HCEC 1CT (cell line): ENCODE measurements at regions not wholly inside any gene's neighbourhood (a gene's known extent, or its start where the extent isn't known, plus 50 kb on each side); places are given as distances from the start of the nearest gene placed in this dataset.

Source experiments
- DNase-seq: peaks from one replicate; pipeline ENCODE4 v3.0.0-alpha.2; 2017

DNA sequence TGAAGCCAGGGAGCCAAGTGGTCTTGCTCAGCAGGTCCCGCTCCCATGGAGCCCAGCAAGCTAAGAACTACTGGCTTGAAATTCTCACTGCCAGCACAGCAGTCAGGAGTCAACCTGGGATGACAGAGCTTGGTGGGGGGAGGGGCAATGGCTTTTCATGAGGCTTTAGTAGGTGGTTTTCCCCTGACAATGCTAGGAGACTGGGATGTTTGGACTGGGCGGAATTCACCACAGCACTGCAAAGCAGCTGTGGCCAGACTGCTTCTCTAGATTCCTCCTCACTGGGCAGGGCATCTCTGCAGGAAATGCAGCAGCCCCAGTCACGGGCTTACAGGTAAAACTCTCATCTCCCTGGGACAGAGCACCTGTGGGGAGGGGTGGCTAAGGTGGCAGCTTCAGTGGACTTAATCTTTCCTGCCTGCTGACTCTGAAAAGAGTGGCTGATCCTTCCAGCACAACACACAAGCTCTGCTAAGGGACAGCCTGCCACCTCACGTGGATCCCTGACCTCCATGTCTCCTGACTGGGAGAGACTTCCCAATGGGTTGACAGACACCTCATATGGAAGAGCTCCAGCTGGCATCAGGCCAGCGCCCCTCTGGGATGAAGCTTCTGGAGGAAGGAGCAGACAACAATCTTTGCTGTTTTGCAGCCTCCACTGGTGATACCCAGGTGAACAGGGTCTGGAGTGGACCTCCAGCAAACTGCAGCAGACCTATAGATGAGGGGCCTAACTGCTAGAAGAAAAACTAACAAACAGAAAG lies 349.7 kb upstream of the ST6GAL2 start:
- DNase-seq, result no peak

DNA sequence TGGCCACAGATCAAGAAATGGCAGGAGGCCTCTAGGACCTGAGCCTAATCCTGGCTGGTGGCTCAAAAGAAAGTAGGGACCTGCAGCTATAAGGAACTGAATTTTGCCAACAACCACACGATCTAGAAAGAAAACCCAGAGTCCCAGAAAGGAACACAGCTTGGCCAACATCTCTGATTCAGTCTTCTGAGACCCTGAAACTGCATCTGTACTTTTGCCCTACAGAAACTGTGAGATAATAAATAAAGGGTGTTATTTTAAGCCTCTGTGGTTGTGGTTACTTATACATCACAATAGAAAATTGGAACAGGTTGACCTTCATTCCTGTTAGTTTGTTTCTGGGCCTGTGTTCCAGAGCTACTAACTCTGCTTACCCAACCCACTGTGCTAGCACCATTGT lies 356.8 kb upstream of the ST6GAL2 start:
- DNase-seq, result no peak

DNA sequence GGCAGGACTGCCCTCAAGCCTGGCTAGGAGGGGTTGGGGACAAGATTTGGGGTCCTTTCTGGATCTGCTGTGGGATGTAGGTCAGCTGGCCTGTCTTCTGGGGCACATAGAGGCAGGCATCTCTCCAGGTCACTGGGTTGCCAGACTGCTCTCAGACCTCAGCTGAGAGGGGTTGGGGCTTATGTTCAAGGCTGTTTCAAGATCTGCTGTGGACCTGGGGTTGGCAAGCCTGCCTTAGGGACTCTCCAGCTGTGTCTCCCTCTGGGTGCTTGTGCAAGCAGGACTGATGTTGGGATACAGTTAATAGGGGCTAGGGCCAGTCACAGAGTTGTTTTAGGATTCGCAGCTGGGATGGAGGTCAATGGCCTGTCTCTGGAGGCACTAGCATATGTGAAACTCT lies 363.0 kb upstream of the ST6GAL2 start:
- DNase-seq, result no peak

DNA sequence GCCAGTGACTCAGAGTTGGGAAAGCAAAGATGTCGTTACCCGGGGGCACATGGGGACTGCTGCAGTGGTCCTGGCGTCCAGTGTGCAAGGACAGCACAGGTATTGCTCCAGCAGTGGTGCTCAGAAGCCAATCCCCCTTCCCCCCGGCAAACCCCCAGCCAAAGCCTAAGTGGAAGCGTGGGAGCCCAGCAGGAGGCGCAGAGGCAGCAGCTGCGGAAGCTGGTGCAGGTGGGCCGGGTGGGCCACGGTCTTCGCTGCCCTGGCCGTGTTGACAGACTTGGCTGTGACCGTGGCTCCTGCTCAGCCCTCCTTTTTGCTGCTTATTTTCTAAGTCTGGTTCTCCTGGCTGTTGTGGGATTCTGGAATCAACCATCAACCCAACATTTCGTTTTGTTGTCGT lies 369.8 kb upstream of the ST6GAL2 start:
- DNase-seq, result no peak

DNA sequence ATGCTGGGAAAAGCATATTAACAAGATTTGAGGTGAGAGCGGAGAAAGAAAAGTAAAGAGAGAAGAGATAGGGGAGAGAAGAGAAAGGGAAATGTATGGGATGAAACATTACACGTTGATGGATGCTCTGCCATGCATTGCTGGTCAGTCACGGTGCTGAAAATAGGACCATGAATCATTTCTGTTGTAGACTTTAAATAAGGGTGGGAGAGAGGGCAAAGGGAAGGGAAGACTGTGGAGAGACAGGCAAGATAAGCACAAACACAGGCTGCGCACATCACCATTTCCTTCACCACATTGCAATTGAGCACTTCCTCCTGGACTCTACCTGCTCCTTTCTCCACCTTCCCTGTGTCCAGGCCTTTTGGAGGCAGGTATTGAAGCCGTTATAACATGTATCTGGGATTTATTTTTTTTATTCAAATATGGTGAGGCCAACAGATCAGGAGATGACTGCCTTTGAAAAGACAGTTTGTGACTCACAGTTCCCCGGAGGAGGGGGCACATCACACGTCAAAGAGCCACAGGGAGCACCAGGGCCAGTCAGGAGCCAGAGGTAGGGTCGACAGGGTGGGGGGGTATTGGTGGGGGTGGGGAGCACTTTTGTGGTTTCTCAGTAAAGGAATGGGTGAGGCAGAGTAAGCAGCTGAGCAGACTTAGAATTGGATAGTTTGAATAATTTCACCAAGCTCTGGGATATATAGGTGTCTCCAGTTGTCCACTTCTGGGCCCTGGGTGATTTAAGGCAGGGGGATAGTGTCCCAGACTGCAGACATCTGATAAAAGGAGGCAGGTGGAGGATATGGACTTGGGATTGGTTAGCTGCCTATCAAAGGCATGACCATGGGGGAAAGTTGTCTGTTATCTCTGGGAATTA lies 372.8 kb upstream of the ST6GAL2 start:
- DNase-seq, result no peak

DNA sequence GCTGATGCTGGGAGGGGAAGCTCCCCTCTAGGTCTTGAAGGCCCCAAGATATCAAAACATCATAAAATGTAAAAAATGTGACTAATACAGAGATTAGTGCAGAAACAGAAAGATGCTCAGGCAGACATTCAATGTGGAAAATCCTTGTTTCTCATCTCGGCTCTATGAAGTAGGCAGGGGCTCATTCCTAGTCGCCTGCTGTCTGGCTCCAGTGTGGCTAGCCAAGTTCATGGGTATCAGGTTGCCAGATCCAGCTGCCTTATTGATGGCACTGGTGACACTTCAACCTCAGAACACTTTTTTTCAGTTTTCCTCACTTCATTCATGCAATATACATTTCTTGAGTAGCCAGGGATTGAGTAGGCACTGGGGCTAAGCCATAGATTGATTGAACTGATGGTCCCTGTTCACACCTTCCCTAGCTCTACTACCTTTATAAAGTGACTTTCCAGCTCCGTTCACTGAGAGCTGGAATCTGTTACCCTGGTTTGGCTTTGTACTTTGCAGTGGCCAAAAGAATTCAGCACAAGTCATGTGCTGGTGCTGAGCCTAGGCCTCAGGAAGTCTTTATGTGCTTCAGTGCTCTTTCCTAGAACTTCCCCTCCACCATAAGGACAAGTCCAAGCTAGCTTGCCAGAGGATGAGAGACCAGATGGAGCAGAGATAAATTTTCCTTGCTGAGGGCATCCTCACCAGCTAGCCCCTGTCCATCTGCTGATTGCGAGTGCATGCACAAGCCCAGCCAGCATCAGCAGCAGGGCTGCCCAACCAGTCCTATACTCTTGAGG lies 373.6 kb upstream of the ST6GAL2 start:
- no peak for DNase-seq

DNA sequence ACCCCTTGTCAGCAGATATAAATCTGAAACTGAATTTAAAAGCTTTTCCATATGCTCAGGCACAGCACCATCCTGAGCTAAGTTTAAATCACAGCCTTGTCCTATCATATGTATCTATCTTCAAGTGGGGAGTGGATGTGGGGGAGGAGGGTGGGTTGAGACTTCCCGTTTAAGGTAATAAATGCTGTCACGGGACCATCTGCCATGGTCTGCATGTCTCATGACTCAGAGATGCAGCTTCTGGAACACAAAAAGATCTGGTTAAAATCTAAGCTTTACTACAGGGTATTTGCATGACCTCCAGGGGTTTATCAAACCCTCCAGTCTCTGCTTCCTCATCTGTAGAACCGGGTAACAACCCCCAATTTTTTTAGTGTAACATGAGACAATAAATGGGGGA lies 377.7 kb upstream of the ST6GAL2 start:
- DNase-seq, result no peak

DNA sequence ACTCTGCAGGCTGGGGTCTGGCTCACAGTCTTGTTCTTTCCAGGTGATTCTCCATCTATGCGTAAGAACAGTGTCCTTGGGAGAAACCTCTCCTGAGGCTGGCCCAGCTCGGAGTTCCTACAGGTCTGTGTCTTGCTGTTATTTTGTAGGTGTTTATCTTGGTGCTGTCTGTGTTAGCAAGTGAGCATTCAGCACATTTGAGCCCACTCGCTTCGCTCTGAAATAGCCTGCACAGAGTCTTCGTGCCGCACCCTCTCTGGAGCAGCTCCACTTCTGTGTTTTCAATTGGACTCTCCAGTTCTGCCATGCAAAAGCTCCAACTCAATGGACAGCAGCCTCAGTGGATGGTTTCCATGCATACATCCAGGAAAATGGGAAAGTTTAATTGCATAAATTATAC lies 378.2 kb upstream of the ST6GAL2 start:
- DNase-seq, result no peak

DNA sequence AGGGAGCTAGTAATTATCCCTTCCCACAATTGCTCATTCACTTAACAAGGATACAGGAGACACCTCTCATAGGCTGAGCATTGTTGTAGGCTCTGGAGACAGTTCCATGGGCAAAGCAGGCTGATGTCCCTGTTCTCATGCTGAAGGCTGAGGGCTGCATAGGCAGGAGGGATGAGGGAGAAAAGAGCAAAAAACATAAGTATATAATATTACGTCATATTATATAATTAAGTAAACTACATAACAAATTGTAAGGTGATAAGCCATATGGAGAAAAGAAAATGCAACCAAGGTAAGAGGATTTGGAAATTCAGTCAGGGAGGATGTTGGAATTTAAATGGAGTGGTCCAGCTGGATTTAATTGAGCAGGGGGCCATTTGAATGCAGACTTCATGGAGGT lies 380.6 kb upstream of the ST6GAL2 start:
- DNase-seq, result no peak

DNA sequence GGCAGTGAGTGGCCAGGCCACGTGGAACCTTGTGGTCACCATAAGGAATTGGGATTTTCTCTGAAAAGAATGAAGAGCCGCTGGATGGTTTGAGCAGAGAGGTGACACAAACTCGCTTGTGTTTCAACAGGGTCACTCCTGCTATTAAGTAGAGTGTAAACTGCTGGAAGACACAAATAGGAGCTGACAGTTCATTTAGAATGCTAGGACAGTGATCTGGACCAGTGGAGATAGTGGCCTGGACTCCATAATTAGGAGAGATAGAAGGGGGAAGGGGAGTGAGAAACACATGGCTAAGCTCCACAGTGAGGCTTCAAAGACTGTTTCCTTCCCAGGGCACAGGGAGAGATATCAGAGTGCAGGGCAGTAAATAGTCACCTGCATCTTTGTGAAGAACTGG lies 381.1 kb upstream of the ST6GAL2 start:
- no peak for DNase-seq

DNA sequence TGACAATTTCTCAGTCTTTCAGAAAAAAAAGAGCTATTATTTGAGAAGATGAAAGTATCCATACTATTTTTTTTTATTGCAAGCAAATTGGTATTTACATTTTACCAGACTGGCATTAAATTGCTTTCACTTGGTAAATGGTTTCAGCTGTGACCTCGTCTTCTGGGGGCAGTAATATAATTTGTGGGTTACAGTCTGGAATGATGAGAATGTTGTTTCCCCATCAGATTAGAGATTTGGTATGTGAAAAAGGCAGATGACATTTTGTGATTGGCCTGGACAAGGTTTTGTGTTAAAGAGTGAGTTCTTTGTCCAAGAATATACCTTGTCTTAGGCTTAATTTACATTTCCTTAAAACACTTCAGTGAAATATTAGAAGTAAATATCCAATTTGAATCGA lies 390.1 kb upstream of the ST6GAL2 start:
- DNase-seq, result no peak

DNA sequence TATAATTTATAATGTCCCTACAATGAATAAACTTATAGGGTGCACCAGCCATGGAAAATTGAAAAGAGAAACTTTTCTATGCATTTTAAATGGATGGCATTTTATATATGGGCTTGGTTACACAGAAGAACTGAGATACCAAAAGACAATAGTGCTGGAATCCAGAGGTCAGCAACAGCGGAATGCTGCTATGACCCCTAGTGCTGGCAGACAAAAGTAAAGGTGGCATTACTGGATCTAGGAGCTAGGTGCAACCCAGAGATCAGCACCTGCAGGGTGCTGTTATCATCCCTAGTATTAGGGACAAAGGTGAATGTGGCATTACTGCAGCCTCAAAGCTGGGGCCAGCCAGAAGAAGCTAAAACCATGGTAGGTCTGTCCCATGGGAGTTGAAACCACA lies 392.7 kb upstream of the ST6GAL2 start:
- no peak for DNase-seq

DNA sequence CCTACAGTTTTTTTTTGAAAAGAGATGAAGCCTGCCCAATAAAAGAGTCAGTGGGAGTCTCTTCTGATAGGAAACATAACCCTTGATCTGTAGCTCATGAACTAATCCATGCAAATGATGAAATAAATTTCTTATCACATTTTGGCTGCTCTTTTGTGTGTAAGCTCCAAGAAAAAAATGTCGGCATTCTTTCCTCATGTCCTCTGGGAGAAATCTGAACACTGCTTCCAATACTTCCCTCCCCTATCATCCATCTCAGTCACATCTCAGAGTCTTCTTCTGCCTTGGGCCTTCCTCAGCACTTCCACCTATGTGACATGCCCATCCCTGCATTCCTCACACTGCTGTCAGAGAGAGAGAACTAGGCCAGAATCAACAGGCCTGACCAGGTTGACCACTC lies 395.7 kb upstream of the ST6GAL2 start:
- no peak for DNase-seq

DNA sequence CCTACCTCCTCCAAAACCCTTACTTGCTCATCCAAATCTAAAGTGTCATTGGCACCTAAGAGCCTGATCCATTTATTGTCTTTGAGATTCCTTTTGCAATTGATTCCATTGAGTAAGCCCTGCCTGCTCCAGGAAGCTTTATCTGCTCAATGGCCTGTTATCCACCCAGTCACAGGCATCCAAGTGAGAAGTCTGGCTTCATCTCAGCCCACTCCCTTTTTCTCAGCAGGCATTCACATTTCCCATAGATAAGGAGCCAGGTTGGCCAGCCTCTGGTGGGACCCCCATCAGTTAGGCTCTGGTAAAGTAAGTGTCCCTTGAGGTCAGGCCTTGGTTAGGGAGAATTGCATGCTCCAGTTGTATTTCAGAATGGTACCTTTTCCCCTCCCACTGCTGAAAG lies 396.2 kb upstream of the ST6GAL2 start:
- DNase-seq, result no peak

DNA sequence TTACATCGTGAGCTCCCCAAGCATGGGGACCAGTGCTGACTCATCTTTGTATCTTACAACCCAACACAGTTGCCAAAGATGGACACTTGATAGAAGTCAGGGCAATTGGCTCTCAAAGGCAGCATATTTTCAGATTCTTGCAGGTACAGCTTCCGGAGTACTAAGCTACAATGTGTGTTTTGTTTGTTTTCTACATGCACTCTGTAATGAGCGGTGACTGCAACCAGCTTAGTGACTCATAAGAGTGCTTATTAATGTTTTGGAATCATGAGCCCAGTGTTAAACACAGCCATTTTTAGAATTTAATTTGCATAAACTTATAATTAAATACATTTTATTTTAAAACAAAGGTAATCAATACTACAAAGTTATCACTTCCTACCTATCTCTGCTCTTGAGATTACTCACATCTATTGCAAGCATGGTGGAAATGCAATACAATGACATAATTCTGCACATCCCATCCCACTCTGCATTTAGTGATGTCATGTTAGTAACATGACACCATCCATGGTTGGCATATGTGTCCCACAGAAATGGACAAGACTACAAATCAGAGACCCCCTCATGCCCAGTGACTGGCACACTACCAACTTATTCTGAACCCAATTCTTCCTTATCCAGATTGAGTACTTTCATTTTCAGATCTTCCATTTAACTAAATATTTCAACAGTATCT lies 399.8 kb upstream of the ST6GAL2 start:
- no peak for DNase-seq

DNA sequence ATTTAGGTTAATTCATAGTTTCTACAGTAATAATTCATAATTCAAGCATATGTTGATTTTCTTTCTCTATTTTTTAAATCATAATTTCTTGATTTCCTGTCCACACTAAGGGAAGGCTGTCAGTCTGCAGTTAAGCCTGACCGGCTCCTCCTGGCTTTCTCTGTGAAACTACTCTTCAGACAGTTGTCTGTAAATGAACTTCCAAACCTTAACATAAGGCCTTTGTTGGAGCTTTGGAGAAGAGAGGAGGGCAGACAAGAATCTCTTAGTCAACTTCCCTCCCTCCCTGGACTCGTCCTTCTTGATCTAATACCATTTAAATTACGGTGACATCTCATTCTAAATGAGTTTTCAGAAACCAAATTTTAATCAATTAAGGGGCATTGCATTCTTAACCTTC lies 404.1 kb upstream of the ST6GAL2 start:
- no peak for DNase-seq

DNA sequence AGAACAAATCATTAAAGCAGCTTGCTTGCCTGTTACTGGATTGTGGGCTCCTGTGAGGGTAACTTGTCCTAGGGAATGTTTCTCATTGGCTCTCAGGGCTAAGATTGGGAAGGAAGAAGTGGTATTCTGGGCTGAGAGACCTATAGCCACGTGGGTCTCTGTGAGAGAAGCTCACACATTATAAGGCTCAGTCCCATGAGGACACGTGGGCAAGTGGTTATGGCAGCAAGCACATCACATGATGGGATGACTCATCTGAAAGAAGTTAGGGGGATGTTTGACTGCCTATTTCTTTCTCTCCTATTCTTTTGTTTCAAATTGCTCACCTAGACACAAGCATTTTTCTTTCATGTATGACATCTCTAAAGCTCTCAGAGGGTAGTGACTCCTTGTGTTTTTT lies 418.0 kb upstream of the ST6GAL2 start:
- DNase-seq, result no peak

DNA sequence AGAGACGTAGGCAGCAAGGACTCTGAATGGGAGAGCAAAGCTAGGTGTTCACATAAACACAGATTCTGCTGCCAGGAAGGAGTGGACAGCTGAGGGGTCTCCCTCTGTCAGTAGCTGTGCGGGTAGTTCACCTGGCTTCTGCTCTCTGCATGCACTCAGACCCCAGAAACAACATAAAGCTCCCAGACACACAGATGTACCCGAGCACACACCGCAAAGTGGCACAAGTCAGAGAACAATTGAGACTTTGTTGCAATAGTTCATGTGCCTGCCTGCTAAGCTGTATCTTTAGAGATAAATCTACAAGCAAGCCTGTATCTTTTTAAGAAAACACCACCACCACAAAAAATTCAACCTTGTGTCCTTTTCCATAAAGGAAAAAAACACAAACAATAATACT lies 420.0 kb upstream of the ST6GAL2 start:
- no peak for DNase-seq

DNA sequence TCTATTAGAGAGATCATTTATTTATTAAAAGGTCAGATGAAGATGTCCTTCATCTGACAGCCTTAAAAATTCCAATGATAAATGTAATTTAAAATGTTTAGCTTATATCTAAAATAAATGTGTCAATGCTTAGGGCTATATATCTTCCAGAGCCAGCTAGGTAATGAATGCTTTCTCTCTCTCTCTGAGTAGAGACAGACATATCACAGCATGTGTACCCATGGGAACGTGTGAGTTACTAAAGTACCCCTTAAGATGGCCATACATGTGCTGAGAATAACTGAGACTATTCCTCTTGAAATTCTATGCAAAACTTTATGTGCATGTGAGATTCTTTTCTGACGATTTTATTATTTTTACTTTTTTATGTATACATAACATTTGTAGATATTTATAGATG lies 420.9 kb upstream of the ST6GAL2 start:
- DNase-seq, result no peak

DNA sequence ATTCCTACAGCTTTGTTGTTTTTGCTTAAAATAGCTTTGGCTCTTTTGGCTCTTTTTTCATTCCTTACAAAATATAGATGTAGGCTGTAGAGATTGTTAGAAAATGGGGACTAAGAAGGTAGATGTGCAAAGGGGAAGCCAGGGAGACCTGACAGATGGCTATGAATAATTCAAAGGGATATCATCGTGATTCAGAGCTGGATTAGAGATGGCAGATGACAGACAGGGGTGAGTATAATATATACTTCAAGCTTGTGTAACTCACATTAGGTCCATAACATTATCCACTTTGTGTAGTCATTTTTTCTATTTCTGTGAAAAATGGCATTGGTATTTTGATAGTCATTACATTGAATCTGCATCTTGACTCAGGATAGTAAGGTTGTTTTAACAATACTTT lies 422.9 kb upstream of the ST6GAL2 start:
- DNase-seq, result no peak

DNA sequence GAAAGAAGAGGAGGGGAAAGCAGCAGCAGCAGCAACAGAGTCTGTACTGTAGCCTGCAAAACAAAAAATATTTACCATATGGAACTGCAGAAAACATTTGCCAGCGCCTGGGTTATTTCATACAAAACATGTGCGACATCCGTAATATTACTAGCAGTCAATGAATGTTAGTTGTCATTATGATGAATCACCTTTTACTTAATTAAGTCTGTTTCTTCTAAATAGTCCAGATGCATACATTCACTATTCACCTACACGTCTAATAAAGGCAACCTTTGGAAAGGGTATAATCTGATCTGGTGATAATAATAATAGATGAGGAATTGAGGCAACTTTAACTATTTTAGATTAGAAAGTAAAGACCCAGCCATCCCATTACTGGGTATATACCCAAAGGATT lies 426.3 kb upstream of the ST6GAL2 start:
- DNase-seq, result no peak

DNA sequence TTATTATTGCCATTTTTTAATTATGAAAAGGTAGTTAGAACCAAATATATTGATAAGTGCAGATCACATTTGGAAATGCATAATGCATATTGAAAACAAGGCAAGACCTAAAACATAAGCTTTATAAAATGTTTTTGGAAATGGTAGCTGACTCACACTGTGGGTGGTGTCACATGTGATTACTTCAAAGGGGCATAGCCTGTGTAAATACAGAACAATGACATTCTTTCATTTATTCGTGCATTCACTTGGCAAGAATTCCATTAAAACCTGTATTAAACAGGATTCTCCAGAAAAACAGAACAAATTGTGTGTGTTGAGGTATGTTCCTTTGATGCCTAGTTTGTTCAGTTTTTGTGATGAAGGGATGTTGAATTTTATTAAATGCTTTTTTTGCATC lies 427.3 kb upstream of the ST6GAL2 start:
- DNase-seq, result no peak

DNA sequence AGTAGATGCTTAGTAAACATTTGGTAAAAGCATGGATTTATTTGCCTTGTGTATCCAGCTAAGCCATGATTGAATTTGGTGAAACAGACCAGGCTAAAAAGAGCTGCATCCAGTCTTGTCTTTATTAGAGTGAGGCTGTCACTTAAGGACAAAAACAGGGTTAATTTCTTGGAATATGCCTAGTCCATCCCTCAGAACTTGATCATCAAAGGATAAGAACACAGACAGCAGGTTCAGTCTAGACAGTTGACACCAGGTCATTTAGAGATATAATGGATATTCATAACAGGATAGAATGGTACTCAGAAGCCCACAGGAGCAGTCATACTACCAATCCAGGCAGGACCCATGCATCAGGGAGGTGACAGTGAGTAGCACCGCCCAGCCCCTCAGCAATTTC lies 434.9 kb upstream of the ST6GAL2 start:
- DNase-seq, result no peak
